ENCODE measurements at regions not wholly inside any gene's neighbourhood (a gene's known extent, or its start where the extent isn't known, plus 50 kb on each side); places are given as distances from the start of the nearest gene placed in this dataset.

- no peak for DNase-seq
- Histone ChIP-seq H3K4me2 (ENCODE audit: low read depth, low read length, poor library complexity, severe bottlenecking) (no peak overlapping the region), H2AFZ (ENCODE audit: low read length) (no peak overlapping the region), H3K27ac (ENCODE audit: low read length) (no peak overlapping the region), H3K27me3 (ENCODE audit: low read length) (no peaks in the 10 kb centered on the region), H3K36me3 (ENCODE audit: insufficient read depth, low read length) (no peaks in the 10 kb centered on the region), H3K9me3 (ENCODE audit: low read length) (peaks cover 4% of the 10 kb centered on the region; the same call in 1 of the 2 replicates), H3K9me2 (replicated peaks; ENCODE audit: insufficient read depth, low read length) (no peaks in the 10 kb centered on the region), H4K20me1 (ENCODE audit: insufficient read depth, low read depth, low read length) (no peaks in the 10 kb centered on the region), H3K79me2 (ENCODE audit: low read length) (no peaks in the 10 kb centered on the region), H3K4me1 (ENCODE audit: low read length) (no peaks in the 10 kb centered on the region), H3K4me3 (ENCODE audit: low read length) (no peak overlapping the region), H3K9ac (ENCODE audit: low read length) (no peak overlapping the region)
Measured at GRCh38 chr5:25362799-25363198, 718.0 kb upstream of the CDH10 start.

DNA sequence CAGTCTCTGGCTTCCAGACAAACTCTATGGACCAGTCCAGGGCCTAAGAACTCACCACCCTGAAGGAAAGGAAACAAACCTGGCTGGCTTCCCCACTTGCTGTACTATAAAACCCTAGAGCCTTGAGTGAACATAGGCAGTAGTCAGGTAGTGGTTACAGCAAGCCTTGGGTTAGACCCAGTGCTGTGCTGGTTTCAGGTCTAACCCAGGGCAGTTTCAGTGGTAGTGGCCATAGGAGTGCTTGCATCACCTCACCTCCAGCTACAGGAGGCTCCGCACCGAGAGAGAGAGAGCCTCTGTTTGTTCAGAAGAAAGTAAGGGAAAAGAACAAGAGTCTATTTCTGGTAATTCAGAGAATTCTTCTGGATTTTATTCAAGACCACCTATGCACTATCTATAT lies 714.1 kb upstream of the CDH10 start:
- Histone ChIP-seq H3K4me2 (ENCODE audit: low read depth, low read length, poor library complexity, severe bottlenecking) (no peak overlapping the region), H3K9ac (ENCODE audit: low read length) (no peak overlapping the region), H3K4me1 (ENCODE audit: low read length) (no peaks in the 10 kb centered on the region), H3K9me2 (replicated peaks; ENCODE audit: insufficient read depth, low read length) (no peaks in the 10 kb centered on the region), H3K36me3 (ENCODE audit: insufficient read depth, low read length) (no peaks in the 10 kb centered on the region), H3K27me3 (ENCODE audit: low read length) (no peaks in the 10 kb centered on the region), H4K20me1 (ENCODE audit: insufficient read depth, low read depth, low read length) (no peaks in the 10 kb centered on the region), H2AFZ (ENCODE audit: low read length) (no peak overlapping the region), H3K4me3 (ENCODE audit: low read length) (no peak overlapping the region), H3K9me3 (ENCODE audit: low read length) (no peaks in the 10 kb centered on the region), H3K27ac (ENCODE audit: low read length) (no peak overlapping the region), H3K79me2 (ENCODE audit: low read length) (no peaks in the 10 kb centered on the region)
- no peak for DNase-seq

DNA sequence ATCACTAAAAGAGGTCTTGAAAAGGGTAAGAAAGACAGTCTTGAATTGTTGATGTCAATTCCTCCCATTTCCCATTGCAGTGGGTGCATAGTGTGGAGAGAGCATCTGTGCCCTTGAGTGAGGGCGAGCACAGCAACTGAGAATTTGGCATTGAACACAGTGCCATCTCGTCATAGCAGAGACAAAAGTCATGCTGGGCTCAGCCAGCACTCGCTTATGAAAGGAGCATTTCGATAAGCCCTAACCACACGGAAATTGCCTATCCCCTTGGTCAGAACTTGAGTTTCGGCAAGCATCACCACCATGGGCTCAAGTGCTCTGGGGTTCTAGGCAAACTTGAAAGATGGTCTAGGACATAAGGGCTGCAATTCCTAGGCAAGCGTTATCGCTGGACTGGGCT lies 712.8 kb upstream of the CDH10 start:
- H3K36me3 ChIP-seq (ENCODE audit: insufficient read depth, low read length): no peaks in the 10 kb centered on the region
- H3K9me3 ChIP-seq (ENCODE audit: low read length): no peaks in the 10 kb centered on the region
- H3K27ac ChIP-seq (ENCODE audit: low read length): no peak overlapping the region
- no peak for DNase-seq
- H3K4me1 ChIP-seq (ENCODE audit: low read length): no peaks in the 10 kb centered on the region
- H3K27me3 ChIP-seq (ENCODE audit: low read length): no peaks in the 10 kb centered on the region
- H3K4me3 ChIP-seq (ENCODE audit: low read length): no peak overlapping the region
- no peak overlapping the region for H2AFZ ChIP-seq (ENCODE audit: low read length)
- H3K9ac ChIP-seq (ENCODE audit: low read length): no peak overlapping the region
- H3K79me2 ChIP-seq (ENCODE audit: low read length): no peaks in the 10 kb centered on the region
- H3K9me2 ChIP-seq (replicated peaks; ENCODE audit: insufficient read depth, low read length): no peaks in the 10 kb centered on the region
- no peaks in the 10 kb centered on the region for H4K20me1 ChIP-seq (ENCODE audit: insufficient read depth, low read depth, low read length)
- H3K4me2 ChIP-seq (ENCODE audit: low read depth, low read length, poor library complexity, severe bottlenecking): no peak overlapping the region

- Histone ChIP-seq H3K27ac (ENCODE audit: low read length) (no peak overlapping the region), H3K9me3 (ENCODE audit: low read length) (no peaks in the 10 kb centered on the region), H3K4me3 (ENCODE audit: low read length) (no peak overlapping the region), H3K9me2 (replicated peaks; ENCODE audit: insufficient read depth, low read length) (no peaks in the 10 kb centered on the region), H3K4me1 (ENCODE audit: low read length) (no peaks in the 10 kb centered on the region), H3K79me2 (ENCODE audit: low read length) (no peaks in the 10 kb centered on the region), H3K27me3 (ENCODE audit: low read length) (no peaks in the 10 kb centered on the region), H4K20me1 (ENCODE audit: insufficient read depth, low read depth, low read length) (no peaks in the 10 kb centered on the region), H3K9ac (ENCODE audit: low read length) (no peak overlapping the region), H3K4me2 (ENCODE audit: low read depth, low read length, poor library complexity, severe bottlenecking) (no peak overlapping the region), H3K36me3 (ENCODE audit: insufficient read depth, low read length) (no peaks in the 10 kb centered on the region), H2AFZ (ENCODE audit: low read length) (no peak overlapping the region)
- no peak for DNase-seq
Measured at GRCh38 chr5:25349746-25350145, 705.0 kb upstream of the CDH10 start.

DNA sequence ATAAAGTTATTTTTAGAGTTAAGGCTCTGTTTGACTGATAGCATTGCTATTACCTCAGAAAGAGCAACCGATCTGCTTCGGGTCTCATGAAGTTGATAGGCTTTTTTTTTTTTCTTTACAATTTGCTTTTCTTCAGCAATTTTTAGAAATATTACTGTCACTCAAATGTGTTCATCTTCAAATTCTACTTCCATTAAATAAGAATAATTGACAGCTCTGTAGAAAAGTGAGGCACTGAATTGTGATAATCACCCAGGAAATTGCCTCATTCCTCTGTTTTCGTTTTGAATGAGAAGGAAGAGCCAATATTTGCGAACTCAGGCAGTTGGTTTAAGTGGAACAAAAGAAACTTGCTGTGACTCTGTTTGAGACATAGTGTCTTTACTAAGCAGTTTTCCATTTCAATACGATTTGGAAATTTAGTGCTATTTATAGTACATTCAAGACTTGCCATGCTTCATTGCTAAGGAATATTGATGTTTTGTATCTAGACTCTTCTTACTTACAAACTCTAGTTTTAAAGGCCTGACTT lies 700.5 kb upstream of the CDH10 start:
- no peak overlapping the region for H3K4me2 ChIP-seq (ENCODE audit: low read depth, low read length, poor library complexity, severe bottlenecking)
- no peaks in the 10 kb centered on the region for H3K79me2 ChIP-seq (ENCODE audit: low read length)
- no peak overlapping the region for H3K27ac ChIP-seq (ENCODE audit: low read length)
- no peak overlapping the region for H3K9ac ChIP-seq (ENCODE audit: low read length)
- H3K27me3 ChIP-seq (ENCODE audit: low read length): no peaks in the 10 kb centered on the region
- H3K4me1 ChIP-seq (ENCODE audit: low read length): no peaks in the 10 kb centered on the region
- DNase-seq: no peak
- no peak overlapping the region for H2AFZ ChIP-seq (ENCODE audit: low read length)
- H4K20me1 ChIP-seq (ENCODE audit: insufficient read depth, low read depth, low read length): no peaks in the 10 kb centered on the region
- no peaks in the 10 kb centered on the region for H3K36me3 ChIP-seq (ENCODE audit: insufficient read depth, low read length)
- no peaks in the 10 kb centered on the region for H3K9me3 ChIP-seq (ENCODE audit: low read length)
- no peak overlapping the region for H3K4me3 ChIP-seq (ENCODE audit: low read length)
- no peaks in the 10 kb centered on the region for H3K9me2 ChIP-seq (replicated peaks; ENCODE audit: insufficient read depth, low read length)

- Histone ChIP-seq H3K36me3 (ENCODE audit: insufficient read depth, low read length) (no peaks in the 10 kb centered on the region), H3K9me2 (replicated peaks; ENCODE audit: insufficient read depth, low read length) (no peaks in the 10 kb centered on the region)
Measured at GRCh38 chr5:25339541-25339940, 694.8 kb upstream of the CDH10 start.

GRCh38 chr5:25334350-25334749 lies 689.6 kb upstream of the CDH10 start:
- no peaks in the 10 kb centered on the region for H3K9me3 ChIP-seq (ENCODE audit: low read length)

More at GRCh38 chr5:25339541-25339940, 694.8 kb upstream of the CDH10 start:
- H3K9me3 ChIP-seq (ENCODE audit: low read length): no peaks in the 10 kb centered on the region
- no peaks in the 10 kb centered on the region for H3K27me3 ChIP-seq (ENCODE audit: low read length)
- H4K20me1 ChIP-seq (ENCODE audit: insufficient read depth, low read depth, low read length): no peaks in the 10 kb centered on the region
- no peak overlapping the region for H3K4me2 ChIP-seq (ENCODE audit: low read depth, low read length, poor library complexity, severe bottlenecking)
- H3K4me3 ChIP-seq (ENCODE audit: low read length): no peak overlapping the region
- H3K4me1 ChIP-seq (ENCODE audit: low read length): no peaks in the 10 kb centered on the region
- H2AFZ ChIP-seq (ENCODE audit: low read length): no peak overlapping the region
- DNase-seq: no peak
- no peaks in the 10 kb centered on the region for H3K79me2 ChIP-seq (ENCODE audit: low read length)
- no peak overlapping the region for H3K27ac ChIP-seq (ENCODE audit: low read length)
- H3K9ac ChIP-seq (ENCODE audit: low read length): no peak overlapping the region

GRCh38 chr5:25330721-25331120 lies 685.9 kb upstream of the CDH10 start:
- Histone ChIP-seq H3K9me3 (ENCODE audit: low read length) (no peaks in the 10 kb centered on the region), H3K4me2 (ENCODE audit: low read depth, low read length, poor library complexity, severe bottlenecking) (no peak overlapping the region), H3K27ac (ENCODE audit: low read length) (no peak overlapping the region), H3K9ac (ENCODE audit: low read length) (no peak overlapping the region), H3K27me3 (ENCODE audit: low read length) (no peaks in the 10 kb centered on the region), H3K4me3 (ENCODE audit: low read length) (no peak overlapping the region), H3K4me1 (ENCODE audit: low read length) (no peaks in the 10 kb centered on the region), H3K9me2 (replicated peaks; ENCODE audit: insufficient read depth, low read length) (0 out of 2 replicates have a peak, but pooled peaks cover 3% of the 10 kb centered on the region), H4K20me1 (ENCODE audit: insufficient read depth, low read depth, low read length) (no peaks in the 10 kb centered on the region), H3K36me3 (ENCODE audit: insufficient read depth, low read length) (no peaks in the 10 kb centered on the region), H2AFZ (ENCODE audit: low read length) (no peak overlapping the region), H3K79me2 (ENCODE audit: low read length) (no peaks in the 10 kb centered on the region)
- no peak for DNase-seq

More at GRCh38 chr5:25334350-25334749, 689.6 kb upstream of the CDH10 start:
- no peaks in the 10 kb centered on the region for H3K79me2 ChIP-seq (ENCODE audit: low read length)
- no peaks in the 10 kb centered on the region for H3K9me2 ChIP-seq (replicated peaks; ENCODE audit: insufficient read depth, low read length)
- DNase-seq: no peak
- H3K36me3 ChIP-seq (ENCODE audit: insufficient read depth, low read length): no peaks in the 10 kb centered on the region
- H3K4me2 ChIP-seq (ENCODE audit: low read depth, low read length, poor library complexity, severe bottlenecking): no peak overlapping the region
- H3K27ac ChIP-seq (ENCODE audit: low read length): no peak overlapping the region
- H3K27me3 ChIP-seq (ENCODE audit: low read length): no peaks in the 10 kb centered on the region
- H4K20me1 ChIP-seq (ENCODE audit: insufficient read depth, low read depth, low read length): no peaks in the 10 kb centered on the region
- no peak overlapping the region for H2AFZ ChIP-seq (ENCODE audit: low read length)
- H3K4me3 ChIP-seq (ENCODE audit: low read length): no peak overlapping the region
- H3K4me1 ChIP-seq (ENCODE audit: low read length): no peaks in the 10 kb centered on the region
- no peak overlapping the region for H3K9ac ChIP-seq (ENCODE audit: low read length)

- Histone ChIP-seq H3K9ac (ENCODE audit: low read length) (no peak overlapping the region), H4K20me1 (ENCODE audit: insufficient read depth, low read depth, low read length) (no peaks in the 10 kb centered on the region), H3K4me2 (ENCODE audit: low read depth, low read length, poor library complexity, severe bottlenecking) (no peak overlapping the region), H3K79me2 (ENCODE audit: low read length) (no peaks in the 10 kb centered on the region), H3K4me3 (ENCODE audit: low read length) (no peak overlapping the region), H3K27ac (ENCODE audit: low read length) (no peak overlapping the region), H3K36me3 (ENCODE audit: insufficient read depth, low read length) (no peaks in the 10 kb centered on the region), H2AFZ (ENCODE audit: low read length) (no peak overlapping the region), H3K27me3 (ENCODE audit: low read length) (no peaks in the 10 kb centered on the region), H3K4me1 (ENCODE audit: low read length) (no peaks in the 10 kb centered on the region), H3K9me2 (replicated peaks; ENCODE audit: insufficient read depth, low read length) (0 out of 2 replicates have a peak, but pooled peaks cover 3% of the 10 kb centered on the region), H3K9me3 (ENCODE audit: low read length) (no peaks in the 10 kb centered on the region)
- no peak for DNase-seq
Measured at GRCh38 chr5:25327172-25327571, 682.4 kb upstream of the CDH10 start.
